Left renal pelvis (tissue), 4 donors: ENCODE measurements at regions not wholly inside any gene's neighbourhood (a gene's known extent, or its start where the extent isn't known, plus 50 kb on each side); places are given as distances from the start of the nearest gene placed in this dataset.
"Not testable (repeated sequence)": the region's sequence is repeated elsewhere in the genome, so short reads cannot be mapped to it uniquely, and the experiment has no call there.

Source experiments
- DNase-seq, 4 donors: peaks; one replicate each; pipeline ENCODE4 v3.0.0-alpha.2; 2013; ENCODE audit warnings: low read depth in 4 of 4, low spot score in 3 of 4

GRCh38 chr1:185517301-185517700 is 200.3 kb upstream of the IVNS1ABP start:
- DNase-seq, result not testable (repeated sequence)

GRCh38 chr1:185515696-185516095 is 198.7 kb upstream of the IVNS1ABP start:
- no peak for DNase-seq

GRCh38 chr1:185514311-185514710 is 197.3 kb upstream of the IVNS1ABP start:
- DNase-seq, result no peak

- no peak for DNase-seq
Observed at GRCh38 chr1:185512442-185512841, 195.4 kb upstream of the IVNS1ABP start.

GRCh38 chr1:185501099-185501498 is 184.1 kb upstream of the IVNS1ABP start:
- DNase-seq, result no peak

- DNase-seq, result no peak
Observed at GRCh38 chr1:185500001-185500626, 183.1 kb upstream of the IVNS1ABP start.

- DNase-seq, result no peak
Observed at GRCh38 chr1:185498207-185498606, 181.2 kb upstream of the IVNS1ABP start.

GRCh38 chr1:185497177-185497576 is 180.1 kb upstream of the IVNS1ABP start:
- DNase-seq, result no peak

GRCh38 chr1:185495898-185496297 is 178.9 kb upstream of the IVNS1ABP start:
- no peak for DNase-seq

- DNase-seq, result no peak
Observed at GRCh38 chr1:185495007-185495406, 178.0 kb upstream of the IVNS1ABP start.

GRCh38 chr1:185492089-185492825 is 175.2 kb upstream of the IVNS1ABP start:
- DNase-seq, result no peak

GRCh38 chr1:185491604-185492003 is 174.6 kb upstream of the IVNS1ABP start:
- DNase-seq, result no peak

- no peak for DNase-seq
Observed at GRCh38 chr1:185490924-185491323, 173.9 kb upstream of the IVNS1ABP start.

- DNase-seq, result no peak
Observed at GRCh38 chr1:185489406-185489805, 172.4 kb upstream of the IVNS1ABP start.

GRCh38 chr1:185488808-185489207 is 171.8 kb upstream of the IVNS1ABP start:
- peak in 1 of 4 donors; percentile 20 for DNase-seq

- no peak for DNase-seq
Observed at GRCh38 chr1:185487936-185488335, 170.9 kb upstream of the IVNS1ABP start.

GRCh38 chr1:185487026-185487425 is 170.0 kb upstream of the IVNS1ABP start:
- no peak for DNase-seq

GRCh38 chr1:185486346-185486745 is 169.3 kb upstream of the IVNS1ABP start:
- no peak for DNase-seq

GRCh38 chr1:185483664-185484450 is 166.8 kb upstream of the IVNS1ABP start:
- DNase-seq, result no peak

GRCh38 chr1:185483217-185483616 is 166.2 kb upstream of the IVNS1ABP start:
- no peak for DNase-seq

GRCh38 chr1:185480545-185480944 is 163.5 kb upstream of the IVNS1ABP start:
- DNase-seq, result no peak

GRCh38 chr1:185479796-185480195 is 162.8 kb upstream of the IVNS1ABP start:
- DNase-seq, result no peak
